ENCODE measurements at regions not wholly inside any gene's neighbourhood (a gene's known extent, or its start where the extent isn't known, plus 50 kb on each side); places are given as distances from the start of the nearest gene placed in this dataset.

DNA sequence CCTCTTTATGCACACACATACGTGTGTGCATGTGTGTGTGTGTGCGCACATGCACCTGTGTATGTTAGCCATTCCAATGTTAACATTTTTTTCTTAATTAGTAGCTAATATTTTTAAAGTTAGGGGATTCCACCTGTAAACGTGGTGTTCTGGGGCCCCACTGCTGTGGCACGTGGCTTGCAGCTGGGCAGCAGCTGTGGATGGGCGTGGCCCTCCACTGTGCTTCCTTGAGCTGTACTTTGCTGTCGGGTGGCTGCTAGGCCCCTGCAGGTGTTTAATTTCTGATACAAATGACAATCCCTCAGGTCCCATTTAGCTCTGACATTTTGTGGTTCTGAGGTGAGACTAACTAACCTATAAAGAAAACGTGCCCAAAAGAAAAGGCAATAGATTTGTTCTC is 58.9 kb upstream of the GJB6 start:
- no peak overlapping the region for H3K27ac ChIP-seq (ENCODE audit: low read depth in 2 of 2, low read length in 1 of 2)

DNA sequence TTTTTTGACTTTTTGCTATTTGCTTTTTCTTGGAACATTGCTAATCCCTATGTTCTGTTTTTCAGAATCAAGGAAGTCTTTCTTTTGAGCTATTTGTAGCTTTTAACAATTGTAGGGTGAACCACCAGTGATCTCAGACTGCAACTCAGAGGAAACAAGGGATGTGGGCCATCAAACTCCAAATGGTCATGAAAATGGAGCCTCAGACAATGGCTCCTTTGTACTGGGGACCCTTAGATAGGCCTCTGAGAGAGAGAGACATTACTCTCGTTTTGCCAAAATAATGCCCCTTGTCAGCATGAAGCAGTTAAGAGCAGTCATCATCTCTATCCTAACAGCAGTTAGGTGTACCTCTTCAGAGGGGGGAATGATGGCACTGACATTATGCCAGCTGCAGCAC is 56.4 kb upstream of the GJB6 start:
- H3K36me3 ChIP-seq (replicated peaks in 1 of 2; ENCODE audit: control insufficient read depth in 1 of 2, insufficient read depth in 2 of 2, low read length in 1 of 2): no peaks in the 10 kb centered on the region
- no peaks in the 10 kb centered on the region for H3F3A ChIP-seq (replicated peaks; ENCODE audit: insufficient read depth)
- H3K9me2 ChIP-seq: no peaks in the 10 kb centered on the region
- no peaks in the 10 kb centered on the region for H3K4me1 ChIP-seq (ENCODE audit: control insufficient read depth in 1 of 2, insufficient read depth in 2 of 2, low read depth in 1 of 2, low read length in 1 of 2)
- WGBS (ENCODE audit: low lambda C conversion rate): 0% methylated on average over 1 of the region's 1 CpG
- no peaks in the 10 kb centered on the region; the same call in 1 of the 2 replicates for H3K27me3 ChIP-seq (ENCODE audit: insufficient read depth)
- H3K27ac ChIP-seq (ENCODE audit: low read depth in 2 of 2, low read length in 1 of 2): no peak overlapping the region
- ChIA-PET CTCF (no interaction called here), POLR2A (no interaction called here)
- no peak overlapping the region for H3K9ac ChIP-seq
- no peak overlapping the region for H3K4me2 ChIP-seq
- no peaks in the 10 kb centered on the region for H4K20me1 ChIP-seq (ENCODE audit: insufficient read depth)
- no peak for DNase-seq
- no peak overlapping the region for H3K4me3 ChIP-seq (ENCODE audit: low read depth in 2 of 2, low read length in 1 of 2)
- H3K79me2 ChIP-seq (ENCODE audit: insufficient read depth): no peaks in the 10 kb centered on the region
- TF ChIP-seq SMC3 (IDR thresholded peaks at IDR 0.05; ENCODE audit: low read depth, low read length): no peak
- TF ChIP-seq CHD2 (IDR thresholded peaks at IDR 0.05; ENCODE audit: low read length, partially characterized antibody): no peak
- TF ChIP-seq RAD21 (IDR thresholded peaks at IDR 0.05; ENCODE audit: low read length): no peak
- no peak for TF ChIP-seq JUND (IDR thresholded peaks at IDR 0.05)
- no peak for TF ChIP-seq GATA2 (CRISPR knock-in tag; IDR thresholded peaks at IDR 0.05)
- TF ChIP-seq FOXM1 (IDR thresholded peaks at IDR 0.05; ENCODE audit: low read depth): no peak
- no peak for TF ChIP-seq EP300 (IDR thresholded peaks at IDR 0.05; ENCODE audit: borderline replicate concordance in 1 of 2, low read depth in 1 of 2, low read length in 1 of 2)
- H2AFZ ChIP-seq (ENCODE audit: low read depth): no peak overlapping the region
- H3K9me3 ChIP-seq: no peaks in the 10 kb centered on the region

More for the DNA sequence above, 58.9 kb upstream of the GJB6 start:
- H3K79me2 ChIP-seq (ENCODE audit: insufficient read depth): no peaks in the 10 kb centered on the region
- no peaks in the 10 kb centered on the region for H3F3A ChIP-seq (replicated peaks; ENCODE audit: insufficient read depth)
- no peak for TF ChIP-seq RCOR1 (IDR thresholded peaks at IDR 0.05; ENCODE audit: low read length)
- TF ChIP-seq, protein P1, sequence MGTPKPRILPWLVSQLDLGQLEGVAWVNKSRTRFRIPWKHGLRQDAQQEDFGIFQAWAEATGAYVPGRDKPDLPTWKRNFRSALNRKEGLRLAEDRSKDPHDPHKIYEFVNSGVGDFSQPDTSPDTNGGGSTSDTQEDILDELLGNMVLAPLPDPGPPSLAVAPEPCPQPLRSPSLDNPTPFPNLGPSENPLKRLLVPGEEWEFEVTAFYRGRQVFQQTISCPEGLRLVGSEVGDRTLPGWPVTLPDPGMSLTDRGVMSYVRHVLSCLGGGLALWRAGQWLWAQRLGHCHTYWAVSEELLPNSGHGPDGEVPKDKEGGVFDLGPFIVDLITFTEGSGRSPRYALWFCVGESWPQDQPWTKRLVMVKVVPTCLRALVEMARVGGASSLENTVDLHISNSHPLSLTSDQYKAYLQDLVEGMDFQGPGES (IDR thresholded peaks at IDR 0.05; ENCODE audit: low read depth, low read length): no peak
- TF ChIP-seq, protein P2, sequence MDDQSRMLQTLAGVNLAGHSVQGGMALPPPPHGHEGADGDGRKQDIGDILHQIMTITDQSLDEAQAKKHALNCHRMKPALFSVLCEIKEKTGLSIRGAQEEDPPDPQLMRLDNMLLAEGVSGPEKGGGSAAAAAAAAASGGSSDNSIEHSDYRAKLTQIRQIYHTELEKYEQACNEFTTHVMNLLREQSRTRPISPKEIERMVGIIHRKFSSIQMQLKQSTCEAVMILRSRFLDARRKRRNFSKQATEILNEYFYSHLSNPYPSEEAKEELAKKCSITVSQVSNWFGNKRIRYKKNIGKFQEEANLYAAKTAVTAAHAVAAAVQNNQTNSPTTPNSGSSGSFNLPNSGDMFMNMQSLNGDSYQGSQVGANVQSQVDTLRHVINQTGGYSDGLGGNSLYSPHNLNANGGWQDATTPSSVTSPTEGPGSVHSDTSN (IDR thresholded peaks at IDR 0.05): no peak
- no peak for TF ChIP-seq RXRA (IDR thresholded peaks at IDR 0.05; ENCODE audit: borderline replicate concordance, low read depth)
- TF ChIP-seq RAD21 (IDR thresholded peaks at IDR 0.05; ENCODE audit: low read length): no peak
- no peak for TF ChIP-seq TAF1 (IDR thresholded peaks at IDR 0.05; ENCODE audit: borderline replicate concordance, low read depth, low read length)
- TF ChIP-seq, protein P3, sequence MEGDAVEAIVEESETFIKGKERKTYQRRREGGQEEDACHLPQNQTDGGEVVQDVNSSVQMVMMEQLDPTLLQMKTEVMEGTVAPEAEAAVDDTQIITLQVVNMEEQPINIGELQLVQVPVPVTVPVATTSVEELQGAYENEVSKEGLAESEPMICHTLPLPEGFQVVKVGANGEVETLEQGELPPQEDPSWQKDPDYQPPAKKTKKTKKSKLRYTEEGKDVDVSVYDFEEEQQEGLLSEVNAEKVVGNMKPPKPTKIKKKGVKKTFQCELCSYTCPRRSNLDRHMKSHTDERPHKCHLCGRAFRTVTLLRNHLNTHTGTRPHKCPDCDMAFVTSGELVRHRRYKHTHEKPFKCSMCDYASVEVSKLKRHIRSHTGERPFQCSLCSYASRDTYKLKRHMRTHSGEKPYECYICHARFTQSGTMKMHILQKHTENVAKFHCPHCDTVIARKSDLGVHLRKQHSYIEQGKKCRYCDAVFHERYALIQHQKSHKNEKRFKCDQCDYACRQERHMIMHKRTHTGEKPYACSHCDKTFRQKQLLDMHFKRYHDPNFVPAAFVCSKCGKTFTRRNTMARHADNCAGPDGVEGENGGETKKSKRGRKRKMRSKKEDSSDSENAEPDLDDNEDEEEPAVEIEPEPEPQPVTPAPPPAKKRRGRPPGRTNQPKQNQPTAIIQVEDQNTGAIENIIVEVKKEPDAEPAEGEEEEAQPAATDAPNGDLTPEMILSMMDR (IDR thresholded peaks at IDR 0.05): no peak
- H3K4me1 ChIP-seq (ENCODE audit: control insufficient read depth in 1 of 2, insufficient read depth in 2 of 2, low read depth in 1 of 2, low read length in 1 of 2): no peaks in the 10 kb centered on the region
- no peaks in the 10 kb centered on the region for H3K36me3 ChIP-seq (replicated peaks in 1 of 2; ENCODE audit: control insufficient read depth in 1 of 2, insufficient read depth in 2 of 2, low read length in 1 of 2)
- no peak for DNase-seq
- no peak overlapping the region for H3K4me3 ChIP-seq (ENCODE audit: low read depth in 2 of 2, low read length in 1 of 2)
- no peaks in the 10 kb centered on the region for H3K9me3 ChIP-seq
- peaks cover 17% of the 10 kb centered on the region; the same call in 1 of the 2 replicates for H3K27me3 ChIP-seq (ENCODE audit: insufficient read depth)
- H3K9ac ChIP-seq: no peak overlapping the region
- no peaks in the 10 kb centered on the region for H3K9me2 ChIP-seq
- no peaks in the 10 kb centered on the region for H4K20me1 ChIP-seq (ENCODE audit: insufficient read depth)
- 17% methylated on average over 7 of the region's 7 CpGs for WGBS (ENCODE audit: low lambda C conversion rate)
- POLR2A ChIA-PET: no interaction called here
- no peak overlapping the region for H2AFZ ChIP-seq (ENCODE audit: low read depth)
- CTCF ChIA-PET: no interaction called here
- no peak overlapping the region for H3K4me2 ChIP-seq
